ENCODE measurements at regions not wholly inside any gene's neighbourhood (a gene's known extent, or its start where the extent isn't known, plus 50 kb on each side); places are given as distances from the start of the nearest gene placed in this dataset.

DNA sequence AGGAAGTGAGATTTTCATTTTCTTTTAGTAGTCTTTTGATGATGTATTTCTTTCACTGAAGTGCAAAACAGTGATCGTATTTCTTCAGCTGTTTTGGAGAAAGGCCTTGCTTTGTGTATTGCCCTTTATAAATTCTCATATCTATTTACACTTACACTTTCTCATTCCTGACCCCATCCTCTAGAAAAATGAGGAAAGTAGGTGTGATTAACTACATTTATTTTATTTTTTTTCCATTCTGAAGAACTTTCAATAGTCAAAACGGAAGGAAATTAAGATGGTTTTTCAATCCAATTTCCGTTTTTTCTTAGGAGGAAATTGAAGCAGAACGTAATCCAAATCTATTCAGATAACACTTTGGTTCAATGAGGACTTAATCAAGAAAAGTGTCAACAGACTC, 188.1 kb downstream of the SLITRK5 start:
- no peak for TF ChIP-seq YY1 (IDR thresholded peaks at IDR 0.05; ENCODE audit: insufficient read depth, insufficient read length)
- no peak for TF ChIP-seq ZNF274 (IDR thresholded peaks at IDR 0.05; ENCODE audit: low read depth, low read length)
- TF ChIP-seq SUZ12 (IDR thresholded peaks at IDR 0.05; ENCODE audit: extremely low read depth, insufficient read depth, insufficient read length), result no peak
